ENCODE measurements at regions not wholly inside any gene's neighbourhood (a gene's known extent, or its start where the extent isn't known, plus 50 kb on each side); places are given as distances from the start of the nearest gene placed in this dataset.

DNA sequence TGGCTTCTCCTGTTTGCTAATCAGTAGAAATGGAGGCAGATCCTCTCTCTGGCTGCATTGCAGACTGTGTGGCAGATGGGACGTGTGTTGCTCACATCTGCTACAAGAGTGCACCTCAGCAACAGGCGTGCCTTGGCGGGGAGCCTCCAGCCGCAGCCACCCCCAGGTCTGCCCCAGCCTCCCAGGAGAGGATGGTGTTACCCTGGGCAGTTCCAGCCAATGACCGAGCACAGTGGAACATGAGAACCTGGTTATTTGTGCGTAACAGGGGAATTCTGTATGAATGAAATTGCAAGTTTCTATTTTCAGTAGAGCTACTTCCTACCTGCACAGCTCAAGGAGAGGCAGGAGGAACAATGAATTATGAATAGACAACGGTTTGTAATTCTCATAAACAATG is 130.6 kb upstream of the CBLN2 start:
- Histone ChIP-seq H4K5ac (ENCODE audit: insufficient read length, low read depth, low read length) (no peak overlapping the region), H4K20me1 (ENCODE audit: control insufficient read depth, insufficient read depth, insufficient read length) (no peaks in the 10 kb centered on the region), H2BK5ac (ENCODE audit: insufficient read length, low read length) (no peak overlapping the region), H3K18ac (ENCODE audit: insufficient read length, low read depth, low read length) (no peak overlapping the region), H3K79me2 (ENCODE audit: insufficient read depth, low read length) (no peaks in the 10 kb centered on the region), H2BK20ac (ENCODE audit: low read depth, low read length, poor library complexity, severe bottlenecking) (no peak overlapping the region), H3K4ac (ENCODE audit: low read depth, low read length) (no peak overlapping the region), H3K27me3 (ENCODE audit: insufficient read depth, low read length) (no peaks in the 10 kb centered on the region), H2BK12ac (ENCODE audit: insufficient read length, low read depth, low read length) (no peak overlapping the region), H3K27ac (ENCODE audit: insufficient read length, low read depth, low read length) (no peak overlapping the region), H2AFZ (ENCODE audit: low read length) (no peak overlapping the region), H3K14ac (ENCODE audit: insufficient read depth, low read length) (no peak overlapping the region), H3K4me2 (ENCODE audit: insufficient read depth, insufficient read length, low read length) (no peak overlapping the region), H3K23me2 (ENCODE audit: insufficient read length, low read depth, low read length, poor library complexity, severe bottlenecking) (no peaks in the 10 kb centered on the region), H4K91ac (ENCODE audit: insufficient read length, low read depth, low read length) (no peak overlapping the region), H2BK120ac (ENCODE audit: low read depth, low read length, poor library complexity, severe bottlenecking) (no peak overlapping the region), H4K8ac (replicated peaks; ENCODE audit: insufficient read length, low read depth, low read length) (no peak overlapping the region), H3K79me1 (ENCODE audit: insufficient read depth, low read depth, low read length, poor library complexity, severe bottlenecking) (no peaks in the 10 kb centered on the region), H2BK15ac (ENCODE audit: low read depth, low read length) (no peak overlapping the region), H3K4me1 (ENCODE audit: insufficient read depth, low read length) (no peaks in the 10 kb centered on the region), H3K9me3 (ENCODE audit: control insufficient read depth, low read depth, low read length) (no peaks in the 10 kb centered on the region), H3K56ac (ENCODE audit: insufficient read length, low read depth, low read length) (no peak overlapping the region), H3T11ph (ENCODE audit: low read length) (no peak overlapping the region), H3K9ac (ENCODE audit: extremely low read depth, insufficient read length, low read length) (no peak overlapping the region), H2AK5ac (ENCODE audit: insufficient read length, low read length) (no peak overlapping the region), H3K23ac (ENCODE audit: insufficient read length, low read depth, low read length) (no peak overlapping the region)
- Mint-ChIP-seq H3K36me3 (ENCODE audit: insufficient read depth in 1 of 3, low read depth in 3 of 3) (no peaks in the 10 kb centered on the region), H3K27me3 (ENCODE audit: low read depth) (peaks cover 2% of the 10 kb centered on the region), H3K4me3 (no peak overlapping the region), H3K9me3 (no peaks in the 10 kb centered on the region), H3K27ac (no peak overlapping the region), H3K4me1 (peaks cover 0 to 4% of the 10 kb centered on the region in 2 experiments; a peak in 1 of 4 replicates)
- DNase-seq: no peak
- no CpG with 5 or more reads among the region's 7 CpGs for WGBS (ENCODE audit: extremely low coverage, insufficient read length, low lambda C conversion rate)
- TF ChIP-seq, protein P1, sequence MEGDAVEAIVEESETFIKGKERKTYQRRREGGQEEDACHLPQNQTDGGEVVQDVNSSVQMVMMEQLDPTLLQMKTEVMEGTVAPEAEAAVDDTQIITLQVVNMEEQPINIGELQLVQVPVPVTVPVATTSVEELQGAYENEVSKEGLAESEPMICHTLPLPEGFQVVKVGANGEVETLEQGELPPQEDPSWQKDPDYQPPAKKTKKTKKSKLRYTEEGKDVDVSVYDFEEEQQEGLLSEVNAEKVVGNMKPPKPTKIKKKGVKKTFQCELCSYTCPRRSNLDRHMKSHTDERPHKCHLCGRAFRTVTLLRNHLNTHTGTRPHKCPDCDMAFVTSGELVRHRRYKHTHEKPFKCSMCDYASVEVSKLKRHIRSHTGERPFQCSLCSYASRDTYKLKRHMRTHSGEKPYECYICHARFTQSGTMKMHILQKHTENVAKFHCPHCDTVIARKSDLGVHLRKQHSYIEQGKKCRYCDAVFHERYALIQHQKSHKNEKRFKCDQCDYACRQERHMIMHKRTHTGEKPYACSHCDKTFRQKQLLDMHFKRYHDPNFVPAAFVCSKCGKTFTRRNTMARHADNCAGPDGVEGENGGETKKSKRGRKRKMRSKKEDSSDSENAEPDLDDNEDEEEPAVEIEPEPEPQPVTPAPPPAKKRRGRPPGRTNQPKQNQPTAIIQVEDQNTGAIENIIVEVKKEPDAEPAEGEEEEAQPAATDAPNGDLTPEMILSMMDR (conservative IDR thresholded peaks at IDR 0.05): no peak
